T-helper 17 cell (primary cell): ENCODE measurements at regions not wholly inside any gene's neighbourhood (a gene's known extent, or its start where the extent isn't known, plus 50 kb on each side); places are given as distances from the start of the nearest gene placed in this dataset.
"Not testable (repeated sequence)": the region's sequence is repeated elsewhere in the genome, so short reads cannot be mapped to it uniquely, and the experiment has no call there.

Experiments
- ATAC-seq: fragments of 150-1000 bp; cut with Tn5 transposase; 2 replicates; pipeline ENCODE4 v1.10.0; 2021; ENCODE audit warnings: mild to moderate bottlenecking, moderate library complexity
- DNase-seq, 3 donors: peaks; one replicate each; pipeline versions ENCODE4 v3.0.0 to v3.0.0-alpha.2; 2020 to 2021
- H3K9me3 ChIP-seq: one replicate; pipeline ENCODE4 v1.7.0; 2013; ENCODE audit warnings: low read length, mild to moderate bottlenecking; ENCODE audit not compliant: control insufficient read depth, poor library complexity, severe bottlenecking
- H3K27ac Mint-ChIP-seq: one replicate; pipeline ENCODE4 v1.8.0; 2022; ENCODE audit warnings: mild to moderate bottlenecking, moderate library complexity, mixed read lengths
- H3K27me3 Mint-ChIP-seq: one replicate; pipeline ENCODE4 v1.8.0; 2022; ENCODE audit warnings: mixed read lengths
- H3K36me3 Mint-ChIP-seq: one replicate; pipeline ENCODE4 v1.8.0; 2022; ENCODE audit warnings: low read depth, mixed read lengths
- H3K4me1 Mint-ChIP-seq: one replicate; pipeline ENCODE4 v1.8.0; 2022; ENCODE audit warnings: mild to moderate bottlenecking, mixed read lengths
- H3K4me3 Mint-ChIP-seq: one replicate; pipeline ENCODE4 v1.8.0; 2022; ENCODE audit warnings: mild to moderate bottlenecking, moderate library complexity, mixed read lengths

GRCh38 chr4:15171725-15172124, 169.4 kb downstream of the CPEB2 start:
- Mint-ChIP-seq H3K27me3 (peaks cover 20% of the 10 kb centered on the region), H3K27ac (no peak overlapping the region), H3K4me3 (no peak overlapping the region), H3K36me3 (peaks cover 3% of the 10 kb centered on the region), H3K4me1 (no peaks in the 10 kb centered on the region)
- no peak for DNase-seq
- H3K9me3 ChIP-seq, result no peaks in the 10 kb centered on the region
- ATAC-seq, result no peak

GRCh38 chr4:15173251-15173650, 171.0 kb downstream of the CPEB2 start:
- H3K9me3 ChIP-seq, result no peaks in the 10 kb centered on the region
- Mint-ChIP-seq H3K27me3 (peaks cover 14% of the 10 kb centered on the region), H3K36me3 (peaks cover 2% of the 10 kb centered on the region), H3K27ac (no peak overlapping the region), H3K4me3 (no peak overlapping the region), H3K4me1 (no peaks in the 10 kb centered on the region)
- ATAC-seq (no peak), DNase-seq (no peak)

GRCh38 chr4:15174168-15174567, 171.9 kb downstream of the CPEB2 start:
- not testable (repeated sequence) for H3K36me3 Mint-ChIP-seq, DNase-seq, H3K4me1 Mint-ChIP-seq, H3K9me3 ChIP-seq, ATAC-seq, H3K27ac Mint-ChIP-seq, H3K4me3 Mint-ChIP-seq, H3K27me3 Mint-ChIP-seq

GRCh38 chr4:15179842-15180241, 177.6 kb downstream of the CPEB2 start:
- not testable (repeated sequence) for H3K4me3 Mint-ChIP-seq, DNase-seq, H3K27ac Mint-ChIP-seq, H3K27me3 Mint-ChIP-seq, H3K36me3 Mint-ChIP-seq, H3K9me3 ChIP-seq, H3K4me1 Mint-ChIP-seq, ATAC-seq

- peaks cover 9% of the 10 kb centered on the region for H3K4me1 Mint-ChIP-seq
- no peaks in the 10 kb centered on the region for H3K27me3 Mint-ChIP-seq
- no peak overlapping the region for H3K4me3 Mint-ChIP-seq
These were observed 180.4 kb downstream of the CPEB2 start for GRCh38 chr4:15182600-15183220.

GRCh38 chr4:15186149-15186548, 183.9 kb downstream of the CPEB2 start:
- H3K27ac Mint-ChIP-seq, result no peak overlapping the region
- H3K4me3 Mint-ChIP-seq, result no peak overlapping the region
- DNase-seq (no peak), ATAC-seq (no peak)
- no peaks in the 10 kb centered on the region for H3K36me3 Mint-ChIP-seq
- H3K27me3 Mint-ChIP-seq, result peaks cover 5% of the 10 kb centered on the region
- H3K4me1 Mint-ChIP-seq, result peaks cover 9% of the 10 kb centered on the region
- no peaks in the 10 kb centered on the region for H3K9me3 ChIP-seq

More at GRCh38 chr4:15182600-15183220, 180.4 kb downstream of the CPEB2 start:
- H3K9me3 ChIP-seq, result no peaks in the 10 kb centered on the region
- no peak for DNase-seq
- Mint-ChIP-seq H3K27ac (no peak overlapping the region), H3K36me3 (no peaks in the 10 kb centered on the region)
- ATAC-seq, result no peak

GRCh38 chr4:15186806-15187205, 184.5 kb downstream of the CPEB2 start:
- no peak for DNase-seq
- no peak for ATAC-seq
- Mint-ChIP-seq H3K4me3 (no peak overlapping the region), H3K36me3 (no peaks in the 10 kb centered on the region), H3K27me3 (peaks cover 5% of the 10 kb centered on the region), H3K4me1 (peaks cover 9% of the 10 kb centered on the region), H3K27ac (no peak overlapping the region)
- no peaks in the 10 kb centered on the region for H3K9me3 ChIP-seq

GRCh38 chr4:15188605-15189539, 186.6 kb downstream of the CPEB2 start:
- peaks cover 5% of the 10 kb centered on the region for H3K27me3 Mint-ChIP-seq
- no peak overlapping the region for H3K4me3 Mint-ChIP-seq
- ATAC-seq (no peak), DNase-seq (no peak)
- no peaks in the 10 kb centered on the region for H3K9me3 ChIP-seq
- H3K36me3 Mint-ChIP-seq, result no peaks in the 10 kb centered on the region
- no peak overlapping the region for H3K27ac Mint-ChIP-seq
- no peaks in the 10 kb centered on the region for H3K4me1 Mint-ChIP-seq

GRCh38 chr4:15194520-15194919, 192.2 kb downstream of the CPEB2 start:
- H3K36me3 Mint-ChIP-seq, result no peaks in the 10 kb centered on the region
- DNase-seq, result no peak
- no peak overlapping the region for H3K4me3 Mint-ChIP-seq
- ATAC-seq, result no peak
- H3K27me3 Mint-ChIP-seq, result peaks cover 5% of the 10 kb centered on the region
- H3K27ac Mint-ChIP-seq, result no peak overlapping the region
- H3K9me3 ChIP-seq, result no peaks in the 10 kb centered on the region
- peaks cover 5% of the 10 kb centered on the region for H3K4me1 Mint-ChIP-seq

- peaks cover 11% of the 10 kb centered on the region for H3K27me3 Mint-ChIP-seq
- H3K4me1 Mint-ChIP-seq, result peaks cover 5% of the 10 kb centered on the region
- no peak for DNase-seq
- ATAC-seq, result no peak
- no peak overlapping the region for H3K4me3 Mint-ChIP-seq
- H3K9me3 ChIP-seq, result no peaks in the 10 kb centered on the region
- H3K27ac Mint-ChIP-seq, result no peak overlapping the region
- no peaks in the 10 kb centered on the region for H3K36me3 Mint-ChIP-seq
These were observed 194.7 kb downstream of the CPEB2 start for GRCh38 chr4:15197005-15197404.

GRCh38 chr4:15198070-15198727, 195.9 kb downstream of the CPEB2 start:
- H3K9me3 ChIP-seq, result no peaks in the 10 kb centered on the region
- Mint-ChIP-seq H3K4me1 (peaks cover 5% of the 10 kb centered on the region), H3K4me3 (no peak overlapping the region), H3K27me3 (peaks cover 11% of the 10 kb centered on the region), H3K36me3 (no peaks in the 10 kb centered on the region), H3K27ac (no peak overlapping the region)
- ATAC-seq (no peak), DNase-seq (no peak)

GRCh38 chr4:15201782-15202181, 199.5 kb downstream of the CPEB2 start:
- Mint-ChIP-seq H3K27ac (no peak overlapping the region), H3K36me3 (no peaks in the 10 kb centered on the region), H3K4me3 (no peak overlapping the region), H3K4me1 (peaks cover 4% of the 10 kb centered on the region), H3K27me3 (peaks cover 6% of the 10 kb centered on the region)
- no peaks in the 10 kb centered on the region for H3K9me3 ChIP-seq
- ATAC-seq (no peak), DNase-seq (no peak)

- no peak overlapping the region for H3K4me3 Mint-ChIP-seq
- peaks cover 6% of the 10 kb centered on the region for H3K27me3 Mint-ChIP-seq
- no peaks in the 10 kb centered on the region for H3K36me3 Mint-ChIP-seq
- no peak for ATAC-seq
- H3K27ac Mint-ChIP-seq, result no peak overlapping the region
- no peaks in the 10 kb centered on the region for H3K9me3 ChIP-seq
- no peak for DNase-seq
- H3K4me1 Mint-ChIP-seq, result no peaks in the 10 kb centered on the region
These were observed 200.2 kb downstream of the CPEB2 start for GRCh38 chr4:15202481-15202880.
